HUDEP-2 (cell line): ENCODE measurements at regions not wholly inside any gene's neighbourhood (a gene's known extent, or its start where the extent isn't known, plus 50 kb on each side); places are given as distances from the start of the nearest gene placed in this dataset.
"Not testable (repeated sequence)": the region's sequence is repeated elsewhere in the genome, so short reads cannot be mapped to it uniquely, and the experiment has no call there.

Experiments used
- DNase-seq, 76 experiments: peaks; one replicate each; lab custom pipeline; 2025; ENCODE audit not compliant: unreplicated experiment in 76 of 76; lab: John Stamatoyannopoulos, UW

GRCh38 chr3:56957522-56957921, 102.9 kb upstream of the SPATA12 start:
- DNase-seq, result no peak

GRCh38 chr3:56956906-56957305, 103.6 kb upstream of the SPATA12 start:
- no peak for DNase-seq

DNA sequence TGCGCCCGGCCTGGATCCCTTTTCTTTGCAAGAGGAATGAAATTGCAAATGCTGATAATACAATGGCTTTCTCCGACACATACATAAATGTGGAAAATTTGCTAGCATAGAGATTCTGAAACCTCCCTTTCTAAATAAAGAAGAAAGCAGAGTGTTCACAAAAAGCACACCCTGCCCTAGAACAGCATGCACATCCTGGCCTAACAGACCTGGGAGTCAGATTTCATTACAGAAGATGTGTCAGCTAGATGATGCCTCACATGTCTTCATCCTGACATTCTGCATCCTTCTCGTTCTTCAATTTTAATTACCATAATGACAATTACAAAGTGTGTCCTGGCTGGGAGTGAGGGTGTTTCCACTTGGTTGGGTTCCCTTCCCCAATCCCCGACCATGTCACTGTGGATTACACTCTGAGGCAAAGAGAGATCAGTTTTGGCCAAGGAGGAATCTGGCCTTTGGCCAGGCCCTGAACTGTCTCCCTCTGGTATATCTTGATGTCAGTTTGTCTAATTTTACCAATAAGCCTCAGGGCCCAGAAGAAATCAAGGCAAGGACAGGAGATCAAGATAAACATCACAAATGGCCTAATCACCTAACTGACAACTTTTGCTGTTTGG, 104.9 kb upstream of the SPATA12 start:
- DNase-seq, result no peak

- DNase-seq, result no peak
Observed at GRCh38 chr3:56954125-56954524, 106.3 kb upstream of the SPATA12 start.

DNA sequence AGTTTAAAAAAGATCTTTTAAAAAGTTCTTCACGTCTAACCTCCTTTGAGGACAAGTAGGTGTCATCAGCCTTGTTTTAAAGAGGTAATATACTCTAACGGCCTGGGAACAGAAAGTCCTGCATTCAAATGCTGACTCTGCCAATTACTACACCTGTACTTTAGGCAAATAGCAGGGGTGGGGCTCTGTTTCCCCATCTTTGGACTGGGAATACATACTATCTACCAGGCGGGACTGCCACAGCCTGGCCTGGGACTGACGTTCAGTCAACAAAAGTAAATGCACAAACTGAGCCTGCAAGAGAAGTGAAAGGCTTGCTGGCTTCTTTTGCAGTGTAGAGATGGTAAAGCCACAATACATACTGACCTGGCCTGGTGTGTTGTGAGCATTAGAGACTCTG, 107.6 kb upstream of the SPATA12 start:
- no peak for DNase-seq

DNA sequence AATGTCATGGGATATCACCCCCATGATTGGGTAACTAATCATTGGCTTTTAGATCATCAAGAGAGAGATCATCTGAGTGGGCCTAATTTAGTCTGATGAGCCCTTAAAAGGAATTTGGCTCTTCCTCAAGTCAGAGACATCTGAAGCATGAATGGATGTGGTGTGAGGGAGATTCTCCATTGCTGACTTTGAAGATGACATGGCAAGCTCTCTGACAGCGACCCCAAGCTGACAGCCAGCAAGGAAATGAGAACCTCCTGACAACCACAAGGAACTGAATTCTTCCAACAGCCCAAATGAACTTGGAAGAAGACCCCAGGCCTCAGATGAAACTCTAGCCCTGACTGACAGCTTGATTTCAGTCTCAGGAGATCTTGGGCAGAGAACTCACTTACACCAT, 108.4 kb upstream of the SPATA12 start:
- DNase-seq, result no peak

- no peak for DNase-seq
Observed at GRCh38 chr3:56951366-56951765, 109.1 kb upstream of the SPATA12 start.

- DNase-seq, result not testable (repeated sequence)
Observed at GRCh38 chr3:56945378-56945777, 115.1 kb upstream of the SPATA12 start.

DNA sequence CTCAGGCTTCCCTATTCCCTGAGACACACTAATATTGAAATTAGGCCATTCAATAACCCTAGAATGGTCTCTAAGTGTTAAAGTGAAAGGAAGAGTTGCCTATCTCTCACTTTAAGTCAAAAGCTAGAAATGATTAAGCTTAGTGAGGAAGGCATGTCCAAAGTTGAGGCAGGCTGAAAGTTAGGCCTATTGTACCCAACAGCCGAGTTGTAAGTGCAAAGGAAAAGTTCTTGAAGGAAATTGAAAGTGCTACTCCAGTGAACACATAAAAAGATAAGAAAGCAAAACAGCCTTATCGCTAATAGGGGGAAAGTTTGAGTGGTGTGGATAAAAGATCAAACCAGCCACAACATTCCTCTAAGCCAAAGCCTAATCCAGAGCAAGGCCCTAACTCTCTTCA, 117.9 kb upstream of the SPATA12 start:
- DNase-seq, result no peak

DNA sequence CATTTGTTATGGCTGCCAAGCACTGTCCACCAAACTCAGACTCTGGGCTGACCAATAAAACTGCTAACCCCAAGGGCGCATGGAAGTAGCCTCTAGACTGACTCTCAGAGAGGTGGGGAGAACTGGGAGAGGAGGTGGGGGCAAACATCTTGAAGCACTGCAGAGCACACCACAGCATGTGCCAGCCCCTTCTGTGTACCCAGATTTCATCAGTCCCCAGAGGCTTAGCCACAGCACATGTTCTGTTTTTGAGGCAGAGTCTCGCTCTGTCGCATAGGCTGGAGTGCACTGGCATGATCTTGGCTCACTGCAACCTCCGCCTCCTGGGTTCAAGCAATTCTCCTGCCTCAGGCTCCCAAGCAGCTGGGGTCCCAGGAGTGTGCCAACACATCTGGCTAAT, 119.5 kb upstream of the SPATA12 start:
- no peak for DNase-seq

- DNase-seq, result no peak
Observed at GRCh38 chr3:56940321-56940720, 120.1 kb upstream of the SPATA12 start.

DNA sequence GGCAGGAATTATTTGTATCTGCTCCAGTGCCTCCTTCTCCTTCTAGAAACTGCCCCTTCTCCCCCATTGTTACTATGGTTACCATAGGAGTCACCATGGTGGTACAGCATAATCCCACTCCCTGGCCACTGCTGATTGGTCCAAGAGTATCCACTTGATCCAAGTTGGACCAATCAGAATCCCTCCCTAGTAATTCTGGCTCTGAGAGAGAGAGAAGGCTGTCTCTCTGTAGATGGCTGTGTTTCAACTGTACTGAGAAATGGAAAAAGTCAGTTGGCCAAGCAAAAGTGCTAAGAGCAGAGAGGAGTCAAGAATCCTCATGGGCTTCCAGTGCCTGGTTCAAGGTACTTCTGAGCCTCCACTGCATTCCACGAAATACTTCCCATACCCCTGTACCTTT, 120.6 kb upstream of the SPATA12 start:
- no peak for DNase-seq

DNA sequence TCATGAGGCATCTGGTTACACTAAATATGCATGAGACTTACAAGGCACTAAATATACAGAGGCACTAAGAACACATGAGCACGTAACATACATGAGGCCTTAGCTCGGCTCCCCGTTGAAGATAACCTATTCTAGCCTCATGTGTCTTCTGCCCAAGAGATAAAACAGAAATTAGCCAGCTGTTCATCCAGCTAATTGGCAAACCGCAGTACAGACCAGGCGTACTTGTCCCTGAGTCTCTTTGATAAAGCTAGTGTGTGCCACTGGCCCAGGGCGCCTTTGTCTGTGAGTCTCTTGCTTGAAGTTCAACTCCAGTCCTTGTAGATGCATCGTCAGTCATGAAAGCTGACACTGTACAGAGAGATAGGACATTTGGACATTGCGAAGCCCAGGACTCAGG, 121.9 kb upstream of the SPATA12 start:
- DNase-seq, result no peak

- no peak for DNase-seq
Observed at GRCh38 chr3:56937580-56937979, 122.9 kb upstream of the SPATA12 start.

GRCh38 chr3:56935811-56936210, 124.7 kb upstream of the SPATA12 start:
- DNase-seq, result no peak

- not testable (repeated sequence) for DNase-seq
Observed at GRCh38 chr3:56934481-56934880, 126.0 kb upstream of the SPATA12 start.

DNA sequence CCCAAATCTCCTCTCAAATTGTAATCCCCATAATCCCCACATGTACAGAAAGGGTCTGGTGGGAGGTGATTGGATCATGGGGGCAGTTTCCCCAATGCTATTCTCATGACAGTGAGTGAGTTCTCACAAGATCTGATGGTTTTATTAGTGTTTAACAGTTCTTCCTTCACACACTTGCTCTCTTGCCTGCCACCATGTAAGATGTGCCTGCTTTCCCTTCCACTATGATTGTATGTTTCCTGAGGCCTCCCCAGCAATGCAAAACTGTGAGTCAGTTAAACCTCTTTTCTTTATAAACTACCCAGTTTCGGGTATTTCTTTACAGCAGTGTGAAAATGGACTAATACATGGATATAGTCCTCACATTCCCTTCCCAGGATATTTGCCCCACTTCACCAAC, 126.7 kb upstream of the SPATA12 start:
- DNase-seq, result no peak

DNA sequence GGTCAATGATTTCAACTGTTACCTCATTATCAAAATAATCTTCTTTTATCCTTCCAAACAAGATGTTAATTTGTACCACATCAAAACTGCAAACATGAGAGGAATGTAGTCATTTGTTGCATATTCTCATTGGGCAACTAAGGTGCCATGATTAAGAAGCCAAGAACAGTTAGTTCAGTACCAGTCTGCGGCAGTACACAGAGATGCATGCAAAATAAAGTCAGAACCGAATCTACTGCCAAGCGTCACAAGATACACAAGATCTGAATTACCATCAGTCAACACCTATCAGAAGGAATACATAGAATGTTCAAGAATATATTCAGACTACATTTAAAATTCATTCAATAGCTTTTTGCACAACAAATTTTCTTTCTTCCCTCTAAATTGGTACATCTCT, 127.6 kb upstream of the SPATA12 start:
- DNase-seq, result no peak

- no peak for DNase-seq
Observed at GRCh38 chr3:56931836-56932235, 128.6 kb upstream of the SPATA12 start.

DNA sequence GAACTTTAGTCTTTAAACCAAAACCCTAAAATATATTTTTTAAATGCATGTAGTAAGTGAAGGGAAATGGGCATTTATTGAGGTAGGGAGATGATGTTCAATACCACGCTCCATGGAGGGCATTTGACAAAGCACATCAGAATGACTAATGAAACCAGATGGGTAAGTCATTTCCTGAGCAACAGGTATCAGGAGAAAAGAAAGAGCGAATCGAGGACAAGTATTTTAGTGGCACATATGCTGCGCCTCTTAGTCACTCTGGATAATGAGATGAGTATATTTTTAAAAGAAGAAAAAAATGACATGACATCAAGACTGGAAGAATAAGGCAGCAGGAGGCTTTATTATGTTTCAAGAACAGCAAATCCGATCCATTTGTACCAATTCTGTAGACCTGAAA, 129.0 kb upstream of the ARHGEF3 start:
- no peak for DNase-seq

GRCh38 chr3:56929809-56930615, 128.3 kb upstream of the ARHGEF3 start:
- DNase-seq, result no peak

DNA sequence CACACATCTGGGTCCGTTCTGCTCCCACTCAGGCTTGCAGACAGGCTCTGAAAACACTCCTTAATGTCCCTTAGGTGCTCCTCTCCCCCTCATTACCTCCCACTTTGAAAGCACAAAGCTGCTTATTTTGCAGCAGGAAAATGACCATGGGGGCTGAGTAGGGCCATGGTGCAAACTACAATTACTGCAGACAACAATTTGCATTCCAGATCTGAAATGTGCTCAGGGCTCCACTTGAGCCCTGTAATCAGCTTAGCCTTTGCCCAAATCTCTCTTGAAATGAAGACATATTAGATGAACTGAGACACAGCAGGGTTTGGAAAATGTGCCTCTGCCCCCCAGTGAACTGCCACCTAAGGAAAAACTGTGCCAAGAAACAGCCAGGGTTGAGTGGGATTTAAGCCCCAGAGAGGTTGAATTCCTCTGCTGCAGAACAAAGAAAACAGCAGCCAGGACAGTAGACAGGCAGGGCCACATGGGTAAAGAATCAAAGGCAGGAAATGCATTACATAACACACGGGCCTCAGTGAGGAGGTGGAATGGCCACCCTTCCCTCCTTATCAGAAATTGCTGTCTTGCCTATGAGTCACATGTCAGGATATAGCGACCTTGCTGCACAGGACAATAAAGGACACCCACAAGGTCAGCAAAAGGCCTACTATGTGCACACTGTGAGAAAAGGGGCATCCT, 126.8 kb upstream of the ARHGEF3 start:
- DNase-seq, result no peak
